ENCODE measurements at regions not wholly inside any gene's neighbourhood (a gene's known extent, or its start where the extent isn't known, plus 50 kb on each side); places are given as distances from the start of the nearest gene placed in this dataset.

DNA sequence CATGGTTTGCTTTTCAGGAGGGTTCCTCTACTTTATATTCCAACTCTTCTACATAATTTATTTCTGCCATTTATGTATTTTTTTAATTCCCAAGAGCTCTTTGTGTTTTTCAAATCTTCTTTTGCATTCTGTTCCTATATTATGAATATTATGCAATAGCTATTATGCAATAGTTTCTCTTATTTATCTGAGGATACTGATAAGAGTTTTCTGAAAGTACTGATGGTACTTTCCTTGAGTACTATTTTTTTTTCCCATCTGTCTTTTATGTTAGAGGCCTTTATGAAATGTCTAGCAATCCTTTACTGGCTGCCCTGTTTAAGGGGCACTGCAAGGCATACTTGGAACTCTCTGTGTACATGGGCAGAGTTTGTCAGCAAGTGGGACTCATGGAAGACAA is 93.4 kb downstream of the SLC41A2 start:
- TF ChIP-seq CTCF (optimal IDR thresholded peaks at IDR 0.05 in 1 of 3, IDR thresholded peaks at IDR 0.05 in 1 of 3, conservative IDR thresholded peaks at IDR 0.05 in 1 of 3; ENCODE audit: extremely low read depth in 1 of 3, insufficient read depth in 2 of 3, low read length in 3 of 3) (no peak), EZH2 (IDR thresholded peaks at IDR 0.05; ENCODE audit: low read length) (no peak)

Measured in keratinocyte (primary cell).